ENCODE measurements at regions not wholly inside any gene's neighbourhood (a gene's known extent, or its start where the extent isn't known, plus 50 kb on each side); places are given as distances from the start of the nearest gene placed in this dataset.

DNA sequence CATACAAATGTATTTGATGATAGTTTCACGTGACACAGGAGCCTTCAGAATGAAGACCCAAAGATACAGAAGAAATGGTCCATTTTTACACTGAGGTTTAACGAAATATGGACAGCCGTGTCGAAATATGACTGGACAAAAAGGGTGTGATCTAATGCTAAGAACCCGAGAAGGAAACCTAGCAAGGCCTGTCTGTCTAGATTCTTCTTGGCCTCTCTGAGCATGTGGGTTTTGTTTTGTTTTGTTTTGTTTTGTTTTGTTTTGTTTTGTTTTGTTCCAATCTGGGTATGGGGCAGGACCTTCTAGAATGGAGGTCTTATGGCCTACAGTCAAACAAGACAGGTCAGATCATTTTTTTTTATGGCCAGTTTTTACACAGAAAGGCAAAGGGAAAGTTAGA is 242.7 kb upstream of the STT3B start:
- Histone ChIP-seq H3K4me2 (ENCODE audit: unreplicated experiment) (no peak overlapping the region), H3K9ac (no peak overlapping the region), H3K36me3 (ENCODE audit: low read depth) (no peaks in the 10 kb centered on the region), H3K4me3 (no peak overlapping the region), H3K4me1 (ENCODE audit: insufficient read depth) (peaks cover 5% of the 10 kb centered on the region; the same call in 1 of the 2 replicates), H3K9me2 (ENCODE audit: insufficient read depth) (no peaks in the 10 kb centered on the region), H3K27ac (no peak overlapping the region), H3F3A (ENCODE audit: insufficient read depth) (0 out of 2 replicates have a peak, but pooled peaks cover 7% of the 10 kb centered on the region), H3K79me2 (ENCODE audit: insufficient read depth) (no peaks in the 10 kb centered on the region), H3K9me3 (ENCODE audit: low read depth) (no peaks in the 10 kb centered on the region), H3K27me3 (replicated peaks; ENCODE audit: insufficient read depth) (no peaks in the 10 kb centered on the region), H4K20me1 (ENCODE audit: insufficient read depth) (no peaks in the 10 kb centered on the region), H2AFZ (no peak overlapping the region)
- in situ Hi-C loops (cut with MboI), result no loop called here
- no peak for TF ChIP-seq EZH2phosphoT487 (IDR thresholded peaks at IDR 0.05; ENCODE audit: insufficient read depth, low read depth)
- WGBS, 2 experiments (ENCODE audit: low coverage in 1 of 2, low lambda C conversion rate in 2 of 2, missing lambda C conversion rate in 2 of 2), result 96% methylated on average over 5 of the region's 5 CpGs
- no peak for DNase-seq

GRCh38 chr3:31291818-31292217 is 240.9 kb upstream of the STT3B start:
- Histone ChIP-seq H3K36me3 (ENCODE audit: low read depth) (no peaks in the 10 kb centered on the region), H3K4me3 (no peak overlapping the region), H3K27me3 (replicated peaks; ENCODE audit: insufficient read depth) (no peaks in the 10 kb centered on the region), H3K4me2 (ENCODE audit: unreplicated experiment) (no peak overlapping the region), H3K9me3 (ENCODE audit: low read depth) (no peaks in the 10 kb centered on the region), H3F3A (ENCODE audit: insufficient read depth) (0 out of 2 replicates have a peak, but pooled peaks cover 7% of the 10 kb centered on the region), H4K20me1 (ENCODE audit: insufficient read depth) (no peaks in the 10 kb centered on the region), H2AFZ (no peak overlapping the region), H3K9ac (no peak overlapping the region), H3K79me2 (ENCODE audit: insufficient read depth) (no peaks in the 10 kb centered on the region), H3K9me2 (ENCODE audit: insufficient read depth) (no peaks in the 10 kb centered on the region), H3K27ac (no peak overlapping the region), H3K4me1 (ENCODE audit: insufficient read depth) (peaks cover 5% of the 10 kb centered on the region; the same call in 1 of the 2 replicates)
- 79 to 80% methylated on average over 3 of the region's 3 CpGs for WGBS, 2 experiments (ENCODE audit: low coverage in 1 of 2, low lambda C conversion rate in 2 of 2, missing lambda C conversion rate in 2 of 2)
- TF ChIP-seq EZH2 (IDR thresholded peaks at IDR 0.05; ENCODE audit: insufficient read depth, poor library complexity, severe bottlenecking), result no peak
- no peak for TF ChIP-seq EZH2phosphoT487 (IDR thresholded peaks at IDR 0.05; ENCODE audit: insufficient read depth, low read depth)
- DNase-seq, result no peak
- in situ Hi-C loops (cut with MboI), result no loop called here

DNA sequence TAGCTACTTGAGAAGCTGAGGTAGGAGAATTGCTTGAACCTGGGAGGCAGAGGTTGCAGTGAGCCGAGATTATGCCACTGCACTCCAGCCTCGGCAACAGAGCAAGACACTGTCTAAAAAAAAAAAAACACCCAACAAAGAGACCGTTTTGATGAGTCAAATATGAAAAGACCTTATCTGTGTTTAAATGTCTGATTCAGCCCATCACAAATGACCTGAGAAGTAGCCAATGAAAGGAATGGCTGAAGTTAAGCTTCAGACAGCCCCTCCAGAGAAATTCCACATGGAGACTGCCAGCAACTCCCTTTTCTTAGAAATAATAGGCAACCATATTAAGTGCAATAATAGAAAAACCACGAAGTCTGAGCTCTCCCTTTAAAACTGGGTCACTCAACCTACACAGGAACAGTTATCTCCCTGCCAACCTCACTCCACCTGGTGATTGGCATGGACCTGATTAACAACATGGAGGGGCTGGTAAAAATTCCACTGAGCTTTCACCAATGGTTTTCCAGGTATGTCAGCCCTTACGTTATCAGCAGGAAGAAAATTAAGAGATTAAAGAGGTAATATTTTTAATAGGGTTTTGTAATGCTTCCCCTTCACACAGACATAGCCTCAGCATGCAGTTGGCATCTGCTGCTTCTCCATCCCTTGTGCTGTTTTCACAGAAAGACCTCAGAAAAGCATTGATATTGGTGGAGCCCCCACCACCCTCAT is 238.1 kb upstream of the STT3B start:
- no peak for DNase-seq
- Histone ChIP-seq H3K9ac (no peak overlapping the region), H3K27me3 (replicated peaks; ENCODE audit: insufficient read depth) (no peaks in the 10 kb centered on the region), H3K9me2 (ENCODE audit: insufficient read depth) (no peaks in the 10 kb centered on the region), H3F3A (ENCODE audit: insufficient read depth) (no peaks in the 10 kb centered on the region), H3K4me3 (no peak overlapping the region), H3K27ac (no peak overlapping the region), H3K9me3 (ENCODE audit: low read depth) (no peaks in the 10 kb centered on the region), H3K4me1 (ENCODE audit: insufficient read depth) (no peaks in the 10 kb centered on the region), H3K79me2 (ENCODE audit: insufficient read depth) (no peaks in the 10 kb centered on the region), H3K36me3 (ENCODE audit: low read depth) (no peaks in the 10 kb centered on the region), H3K4me2 (ENCODE audit: unreplicated experiment) (no peak overlapping the region), H2AFZ (no peak overlapping the region), H4K20me1 (ENCODE audit: insufficient read depth) (no peaks in the 10 kb centered on the region)
- in situ Hi-C loops (cut with MboI), result no loop called here
- 62 to 72% methylated on average over 5 of the region's 5 CpGs for WGBS, 2 experiments (ENCODE audit: low coverage in 1 of 2, low lambda C conversion rate in 2 of 2, missing lambda C conversion rate in 2 of 2)
- TF ChIP-seq EZH2 (IDR thresholded peaks at IDR 0.05; ENCODE audit: insufficient read depth, poor library complexity, severe bottlenecking) (no peak), EZH2phosphoT487 (IDR thresholded peaks at IDR 0.05; ENCODE audit: insufficient read depth, low read depth) (no peak)

- Histone ChIP-seq H2AFZ (no peak overlapping the region), H3K4me2 (ENCODE audit: unreplicated experiment) (no peak overlapping the region), H3K4me1 (ENCODE audit: insufficient read depth) (no peaks in the 10 kb centered on the region), H3K9ac (no peak overlapping the region), H3K9me2 (ENCODE audit: insufficient read depth) (no peaks in the 10 kb centered on the region), H3K27ac (no peak overlapping the region), H3K9me3 (ENCODE audit: low read depth) (no peaks in the 10 kb centered on the region), H3K36me3 (ENCODE audit: low read depth) (no peaks in the 10 kb centered on the region), H3K27me3 (replicated peaks; ENCODE audit: insufficient read depth) (no peaks in the 10 kb centered on the region), H3F3A (ENCODE audit: insufficient read depth) (no peaks in the 10 kb centered on the region), H3K79me2 (ENCODE audit: insufficient read depth) (no peaks in the 10 kb centered on the region), H4K20me1 (ENCODE audit: insufficient read depth) (no peaks in the 10 kb centered on the region), H3K4me3 (no peak overlapping the region)
- in situ Hi-C loops (cut with MboI), result no loop called here
- no peak for TF ChIP-seq EZH2phosphoT487 (IDR thresholded peaks at IDR 0.05; ENCODE audit: insufficient read depth, low read depth)
- no peak for TF ChIP-seq EZH2 (IDR thresholded peaks at IDR 0.05; ENCODE audit: insufficient read depth, poor library complexity, severe bottlenecking)
- DNase-seq, result no peak
- WGBS, 2 experiments (ENCODE audit: low coverage in 1 of 2, low lambda C conversion rate in 2 of 2, missing lambda C conversion rate in 2 of 2), result 60 to 66% methylated on average over 7 of the region's 7 CpGs
These were observed 237.5 kb upstream of the STT3B start for GRCh38 chr3:31295150-31295765.

Measured in GM23248 (cell line).